ENCODE measurements at regions not wholly inside any gene's neighbourhood (a gene's known extent, or its start where the extent isn't known, plus 50 kb on each side); places are given as distances from the start of the nearest gene placed in this dataset.

- no peak overlapping the region for H3K4me3 Mint-ChIP-seq
- TF ChIP-seq CTCF (IDR thresholded peaks at IDR 0.05), result no peak
- TF ChIP-seq EZH2phosphoT487 (IDR thresholded peaks at IDR 0.05), result no peak
- no peak for TF ChIP-seq EZH2 (IDR thresholded peaks at IDR 0.05)
- no peaks in the 10 kb centered on the region for H4K20me1 ChIP-seq (ENCODE audit: low read depth)
Measured at GRCh38 chr6:50330963-50331362, 281.2 kb upstream of the DEFB112 start.

GRCh38 chr6:50333696-50334095 is 284.0 kb upstream of the DEFB112 start:
- H3K9me3 Mint-ChIP-seq, result no peaks in the 10 kb centered on the region
- H3K4me3 ChIP-seq, result no peak overlapping the region
- H3K4me1 Mint-ChIP-seq, result no peaks in the 10 kb centered on the region
- no peaks in the 10 kb centered on the region for H3K79me2 ChIP-seq (ENCODE audit: low read depth)
- no peak for DNase-seq (ENCODE audit: low spot score)
- H3K27me3 ChIP-seq, result no peaks in the 10 kb centered on the region
- no peaks in the 10 kb centered on the region for H3K27me3 Mint-ChIP-seq (ENCODE audit: insufficient read depth, low read depth)
- H3K4me1 ChIP-seq, result no peaks in the 10 kb centered on the region
- H2AFZ ChIP-seq (replicated peaks), result no peak overlapping the region
- H3F3A ChIP-seq (ENCODE audit: low read depth), result no peaks in the 10 kb centered on the region
- H3K36me3 ChIP-seq, result no peaks in the 10 kb centered on the region
- no peaks in the 10 kb centered on the region for H3K36me3 Mint-ChIP-seq
- no peaks in the 10 kb centered on the region for H4K20me1 ChIP-seq (ENCODE audit: low read depth)
- no peak overlapping the region for H3K4me2 ChIP-seq
- no peaks in the 10 kb centered on the region for H3K9me3 ChIP-seq (ENCODE audit: low read depth)
- no peak for TF ChIP-seq EZH2phosphoT487 (IDR thresholded peaks at IDR 0.05)
- no peak for TF ChIP-seq CTCF (IDR thresholded peaks at IDR 0.05)
- no peak for TF ChIP-seq EZH2 (IDR thresholded peaks at IDR 0.05)
- no peak overlapping the region for H3K27ac Mint-ChIP-seq
- no peak overlapping the region for H3K4me3 Mint-ChIP-seq
- no peak overlapping the region for H3K9ac ChIP-seq
- no peak overlapping the region for H3K27ac ChIP-seq

More at GRCh38 chr6:50330963-50331362, 281.2 kb upstream of the DEFB112 start:
- Histone ChIP-seq H2AFZ (replicated peaks) (peak overlapping the region; percentile 50), H3K4me1 (no peaks in the 10 kb centered on the region), H3K9me3 (ENCODE audit: low read depth) (no peaks in the 10 kb centered on the region), H3K4me2 (no peak overlapping the region), H3K36me3 (no peaks in the 10 kb centered on the region), H3K4me3 (no peak overlapping the region), H3K79me2 (ENCODE audit: low read depth) (no peaks in the 10 kb centered on the region), H3K27ac (no peak overlapping the region), H3F3A (ENCODE audit: low read depth) (no peaks in the 10 kb centered on the region), H3K9ac (no peak overlapping the region), H3K27me3 (no peaks in the 10 kb centered on the region)
- H3K9me3 Mint-ChIP-seq, result peaks cover 4% of the 10 kb centered on the region
- DNase-seq (ENCODE audit: low spot score), result no peak
- no peaks in the 10 kb centered on the region for H3K36me3 Mint-ChIP-seq
- H3K4me1 Mint-ChIP-seq, result no peaks in the 10 kb centered on the region
- H3K27me3 Mint-ChIP-seq (ENCODE audit: insufficient read depth, low read depth), result no peaks in the 10 kb centered on the region
- H3K27ac Mint-ChIP-seq, result no peak overlapping the region

- TF ChIP-seq EZH2 (IDR thresholded peaks at IDR 0.05) (no peak), CTCF (IDR thresholded peaks at IDR 0.05) (no peak), EZH2phosphoT487 (IDR thresholded peaks at IDR 0.05) (no peak)
- no peaks in the 10 kb centered on the region for H3K36me3 Mint-ChIP-seq
- H3K4me3 Mint-ChIP-seq, result no peak overlapping the region
- no peaks in the 10 kb centered on the region for H3K9me3 ChIP-seq (ENCODE audit: low read depth)
- no peaks in the 10 kb centered on the region for H3F3A ChIP-seq (ENCODE audit: low read depth)
- H3K4me3 ChIP-seq, result no peak overlapping the region
- no peaks in the 10 kb centered on the region for H3K4me1 Mint-ChIP-seq
- H3K79me2 ChIP-seq (ENCODE audit: low read depth), result no peaks in the 10 kb centered on the region
- H3K9ac ChIP-seq, result no peak overlapping the region
- H3K27me3 Mint-ChIP-seq (ENCODE audit: insufficient read depth, low read depth), result no peaks in the 10 kb centered on the region
- H2AFZ ChIP-seq (replicated peaks), result no peak overlapping the region
- no peaks in the 10 kb centered on the region for H3K9me3 Mint-ChIP-seq
- H4K20me1 ChIP-seq (ENCODE audit: low read depth), result no peaks in the 10 kb centered on the region
- no peak for DNase-seq (ENCODE audit: low spot score)
- H3K27ac ChIP-seq, result no peak overlapping the region
- H3K4me1 ChIP-seq, result no peaks in the 10 kb centered on the region
- no peaks in the 10 kb centered on the region for H3K36me3 ChIP-seq
- no peaks in the 10 kb centered on the region for H3K27me3 ChIP-seq
- H3K27ac Mint-ChIP-seq, result no peak overlapping the region
- no peak overlapping the region for H3K4me2 ChIP-seq
Measured at GRCh38 chr6:50337532-50338122, 287.9 kb upstream of the DEFB112 start.

Measured in neural progenitor cell (in vitro differentiated cells).